ENCODE measurements at regions not wholly inside any gene's neighbourhood (a gene's known extent, or its start where the extent isn't known, plus 50 kb on each side); places are given as distances from the start of the nearest gene placed in this dataset.

GRCh38 chr13:30107521-30108136 lies 199.7 kb downstream of the KATNAL1 start:
- no peak for DNase-seq (ENCODE audit: low spot score)
- peaks cover 0 to 8% (median 0%) of the 10 kb centered on the region in 3 experiments for H3K27me3 ChIP-seq (ENCODE audit: control insufficient read depth in 3 of 3, insufficient read depth in 3 of 3, low read depth in 1 of 3, low read length in 3 of 3)
- H2BK120ac ChIP-seq (ENCODE audit: low read depth, low read length) = no peak overlapping the region
- H4K91ac ChIP-seq (ENCODE audit: low read depth, low read length, poor library complexity) = no peak overlapping the region
- H3K18ac ChIP-seq (ENCODE audit: low read length) = no peak overlapping the region
- H3K9ac ChIP-seq (ENCODE audit: low read depth, low read length, poor library complexity) = no peak overlapping the region
- H3K27ac ChIP-seq (replicated peaks; ENCODE audit: low read length) = no peak overlapping the region
- no peak overlapping the region for H3K4me3 ChIP-seq (ENCODE audit: low read length in 2 of 2)
- no peak overlapping the region for H2AK5ac ChIP-seq (ENCODE audit: low read depth, low read length)
- no peak overlapping the region for H3K4ac ChIP-seq (ENCODE audit: low read length)
- H3K36me3 ChIP-seq (replicated peaks in 1 of 2; ENCODE audit: control insufficient read depth in 2 of 2, insufficient read depth in 2 of 2, low read length in 2 of 2) = no peaks in the 10 kb centered on the region
- peak overlapping the region; percentile 26 for H3K14ac ChIP-seq (ENCODE audit: low read length)
- H3K9me3 ChIP-seq (replicated peaks in 1 of 2; ENCODE audit: control insufficient read depth in 2 of 2, insufficient read depth in 1 of 2, low read depth in 1 of 2, low read length in 2 of 2) = no peaks in the 10 kb centered on the region
- WGBS, 2 donors (ENCODE audit: extremely low coverage in 2 of 2, insufficient read length in 2 of 2, insufficient replicate concordance in 1 of 2) = no CpG with 5 or more reads among the region's 14 CpGs
- H2BK12ac ChIP-seq (ENCODE audit: low read length) = no peak overlapping the region
- H3K4me2 ChIP-seq (ENCODE audit: insufficient read depth, low read length, poor library complexity, severe bottlenecking) = no peak overlapping the region
- no peak overlapping the region for H4K8ac ChIP-seq (ENCODE audit: low read depth, low read length)
- H2BK15ac ChIP-seq (ENCODE audit: low read length) = no peak overlapping the region
- peaks cover 3 to 13% of the 10 kb centered on the region in 2 donors for H3K4me1 ChIP-seq (ENCODE audit: control insufficient read depth in 2 of 2, insufficient read depth in 1 of 2, low read depth in 1 of 2, low read length in 2 of 2)
- no peak overlapping the region for H2AFZ ChIP-seq (ENCODE audit: low read length)
- H3K79me1 ChIP-seq (ENCODE audit: low read depth, low read length) = no peaks in the 10 kb centered on the region
- no peak overlapping the region for H3K23ac ChIP-seq (ENCODE audit: low read depth, low read length, poor library complexity)
- no peak overlapping the region for H2BK5ac ChIP-seq (ENCODE audit: low read length)

DNA sequence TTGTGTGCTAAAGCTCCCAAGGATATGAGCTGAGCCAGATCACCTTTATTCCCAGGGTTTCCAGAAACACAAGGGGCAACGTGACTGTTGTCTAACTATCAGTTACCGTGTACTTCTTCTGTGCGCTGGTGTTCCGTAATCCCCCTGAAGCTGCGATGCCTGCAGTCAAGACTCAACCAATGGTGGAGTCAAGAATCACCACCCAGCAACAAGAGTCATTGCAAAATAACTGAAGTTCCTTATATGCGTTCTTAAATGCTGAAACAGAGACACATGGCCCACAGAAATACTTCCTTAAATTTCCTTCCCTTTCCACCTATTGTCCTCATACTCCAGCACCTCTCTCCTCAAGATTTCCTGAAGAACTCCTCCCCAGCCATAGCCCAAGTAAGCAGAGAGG lies 200.2 kb downstream of the KATNAL1 start:
- H3K4ac ChIP-seq (ENCODE audit: low read length) = no peak overlapping the region
- no CpG with 5 or more reads among the region's 6 CpGs for WGBS, 2 donors (ENCODE audit: extremely low coverage in 2 of 2, insufficient read length in 2 of 2, insufficient replicate concordance in 1 of 2)

DNA sequence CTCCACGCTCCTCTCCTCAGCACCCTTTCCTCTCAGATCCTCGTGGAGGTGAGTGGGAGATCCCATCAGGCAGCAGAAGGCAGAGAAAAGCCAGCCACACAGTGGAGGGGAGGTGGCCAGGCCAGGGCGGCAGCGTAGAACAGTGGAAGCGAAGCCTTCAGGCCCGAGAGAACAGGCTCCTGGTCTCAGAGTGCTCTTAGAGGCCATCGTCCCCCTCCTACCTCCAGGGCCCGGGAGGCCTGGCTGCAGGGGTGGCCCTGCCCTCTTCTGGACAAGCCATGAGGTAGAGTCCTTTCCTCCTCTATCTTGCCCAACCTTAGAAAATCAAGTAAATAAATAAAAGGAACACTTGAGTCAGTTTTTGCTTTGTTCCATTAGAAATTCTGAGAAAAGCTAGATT lies 202.0 kb downstream of the KATNAL1 start:
- H3K36me3 ChIP-seq (replicated peaks in 1 of 2; ENCODE audit: control insufficient read depth in 2 of 2, insufficient read depth in 2 of 2, low read length in 2 of 2) = no peaks in the 10 kb centered on the region
- no peaks in the 10 kb centered on the region for H3K79me1 ChIP-seq (ENCODE audit: low read depth, low read length)
- no peak overlapping the region for H3K4me3 ChIP-seq (ENCODE audit: low read length in 2 of 2)
- H2BK12ac ChIP-seq (ENCODE audit: low read length) = no peak overlapping the region
- H3K9ac ChIP-seq (ENCODE audit: low read depth, low read length, poor library complexity) = no peak overlapping the region
- H3K4me1 ChIP-seq (ENCODE audit: control insufficient read depth in 2 of 2, insufficient read depth in 1 of 2, low read depth in 1 of 2, low read length in 2 of 2) = peaks cover 0 to 5% of the 10 kb centered on the region in 2 donors
- H3K4me2 ChIP-seq (ENCODE audit: insufficient read depth, low read length, poor library complexity, severe bottlenecking) = no peak overlapping the region
- H4K8ac ChIP-seq (ENCODE audit: low read depth, low read length) = no peak overlapping the region
- H2BK5ac ChIP-seq (ENCODE audit: low read length) = no peak overlapping the region
- H3K27ac ChIP-seq (replicated peaks; ENCODE audit: low read length) = no peak overlapping the region
- H3K18ac ChIP-seq (ENCODE audit: low read length) = peak overlapping the region; percentile 20
- H3K4ac ChIP-seq (ENCODE audit: low read length) = no peak overlapping the region
- H2BK15ac ChIP-seq (ENCODE audit: low read length) = peak overlapping the region; percentile 30
- no peaks in the 10 kb centered on the region for H3K9me3 ChIP-seq (replicated peaks in 1 of 2; ENCODE audit: control insufficient read depth in 2 of 2, insufficient read depth in 1 of 2, low read depth in 1 of 2, low read length in 2 of 2)
- no peak overlapping the region for H2BK120ac ChIP-seq (ENCODE audit: low read depth, low read length)
- no CpG with 5 or more reads among the region's 8 CpGs for WGBS, 2 donors (ENCODE audit: extremely low coverage in 2 of 2, insufficient read length in 2 of 2, insufficient replicate concordance in 1 of 2)
- no peak overlapping the region for H3K14ac ChIP-seq (ENCODE audit: low read length)
- DNase-seq (ENCODE audit: low spot score) = no peak
- no peak overlapping the region for H2AFZ ChIP-seq (ENCODE audit: low read length)
- H2AK5ac ChIP-seq (ENCODE audit: low read depth, low read length) = no peak overlapping the region
- H3K23ac ChIP-seq (ENCODE audit: low read depth, low read length, poor library complexity) = no peak overlapping the region
- no peaks in the 10 kb centered on the region for H3K27me3 ChIP-seq (ENCODE audit: control insufficient read depth in 3 of 3, insufficient read depth in 3 of 3, low read depth in 1 of 3, low read length in 3 of 3)
- no peak overlapping the region for H4K91ac ChIP-seq (ENCODE audit: low read depth, low read length, poor library complexity)

More for the DNA sequence above, 200.2 kb downstream of the KATNAL1 start:
- Histone ChIP-seq H3K4me2 (ENCODE audit: insufficient read depth, low read length, poor library complexity, severe bottlenecking) (no peak overlapping the region), H3K4me1 (ENCODE audit: control insufficient read depth in 2 of 2, insufficient read depth in 1 of 2, low read depth in 1 of 2, low read length in 2 of 2) (peaks cover 0 to 7% of the 10 kb centered on the region in 2 donors), H2BK12ac (ENCODE audit: low read length) (no peak overlapping the region), H2AK5ac (ENCODE audit: low read depth, low read length) (no peak overlapping the region), H4K8ac (ENCODE audit: low read depth, low read length) (no peak overlapping the region), H3K79me1 (ENCODE audit: low read depth, low read length) (no peaks in the 10 kb centered on the region), H2AFZ (ENCODE audit: low read length) (no peak overlapping the region), H3K14ac (ENCODE audit: low read length) (peak overlapping the region; percentile 26), H3K9me3 (replicated peaks in 1 of 2; ENCODE audit: control insufficient read depth in 2 of 2, insufficient read depth in 1 of 2, low read depth in 1 of 2, low read length in 2 of 2) (no peaks in the 10 kb centered on the region), H3K36me3 (replicated peaks in 1 of 2; ENCODE audit: control insufficient read depth in 2 of 2, insufficient read depth in 2 of 2, low read length in 2 of 2) (no peaks in the 10 kb centered on the region), H4K91ac (ENCODE audit: low read depth, low read length, poor library complexity) (no peak overlapping the region), H3K9ac (ENCODE audit: low read depth, low read length, poor library complexity) (no peak overlapping the region), H3K4me3 (ENCODE audit: low read length in 2 of 2) (no peak overlapping the region), H3K27ac (replicated peaks; ENCODE audit: low read length) (no peak overlapping the region), H3K27me3 (ENCODE audit: control insufficient read depth in 3 of 3, insufficient read depth in 3 of 3, low read depth in 1 of 3, low read length in 3 of 3) (peaks cover 0 to 6% (median 0%) of the 10 kb centered on the region in 3 experiments), H2BK5ac (ENCODE audit: low read length) (no peak overlapping the region), H3K18ac (ENCODE audit: low read length) (no peak overlapping the region), H2BK15ac (ENCODE audit: low read length) (no peak overlapping the region), H2BK120ac (ENCODE audit: low read depth, low read length) (no peak overlapping the region), H3K23ac (ENCODE audit: low read depth, low read length, poor library complexity) (no peak overlapping the region)
- DNase-seq (ENCODE audit: low spot score) = no peak

DNA sequence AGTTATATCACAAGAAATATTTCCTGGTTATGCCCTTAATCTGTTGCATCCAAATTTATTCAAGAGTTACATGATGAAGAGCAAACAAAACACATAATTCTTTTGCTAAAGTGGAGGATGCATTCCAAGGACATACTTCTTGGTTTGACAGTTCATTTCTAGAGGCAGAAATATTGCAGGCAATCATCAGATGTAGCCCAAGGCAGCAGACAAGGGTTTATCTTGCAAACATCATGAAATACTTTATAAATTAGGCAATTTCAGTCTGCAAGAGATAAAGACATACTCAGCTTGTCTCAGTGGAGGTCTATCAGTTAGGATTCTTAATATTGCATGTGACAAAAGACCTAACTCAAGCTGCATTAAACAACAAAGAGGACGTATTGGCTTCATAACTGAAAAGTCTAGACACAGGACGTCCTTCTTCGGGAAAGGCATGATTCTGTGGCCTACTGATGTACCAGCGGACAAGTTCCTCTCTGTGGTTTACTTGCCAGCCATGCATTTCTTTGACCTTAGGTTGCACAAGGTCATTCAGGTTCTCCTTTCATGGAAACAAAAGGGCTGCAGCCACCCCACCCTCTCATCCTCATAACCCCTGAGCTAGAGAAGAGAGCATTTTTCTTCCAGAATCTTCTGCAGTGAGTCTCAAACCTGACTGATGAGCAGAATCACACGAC lies 204.1 kb downstream of the KATNAL1 start:
- H3K36me3 ChIP-seq (replicated peaks in 1 of 2; ENCODE audit: control insufficient read depth in 2 of 2, insufficient read depth in 2 of 2, low read length in 2 of 2) = no peaks in the 10 kb centered on the region
- H4K8ac ChIP-seq (ENCODE audit: low read depth, low read length) = no peak overlapping the region
- no peak overlapping the region for H2BK120ac ChIP-seq (ENCODE audit: low read depth, low read length)
- no peak overlapping the region for H2AK5ac ChIP-seq (ENCODE audit: low read depth, low read length)
- no peak overlapping the region for H2BK15ac ChIP-seq (ENCODE audit: low read length)
- H3K18ac ChIP-seq (ENCODE audit: low read length) = no peak overlapping the region
- no peak overlapping the region for H3K23ac ChIP-seq (ENCODE audit: low read depth, low read length, poor library complexity)
- no peaks in the 10 kb centered on the region for H3K4me1 ChIP-seq (ENCODE audit: control insufficient read depth in 2 of 2, insufficient read depth in 1 of 2, low read depth in 1 of 2, low read length in 2 of 2)
- H2BK5ac ChIP-seq (ENCODE audit: low read length) = no peak overlapping the region
- H3K4me3 ChIP-seq (ENCODE audit: low read length in 2 of 2) = no peak overlapping the region
- H3K4me2 ChIP-seq (ENCODE audit: insufficient read depth, low read length, poor library complexity, severe bottlenecking) = no peak overlapping the region
- no peak for DNase-seq (ENCODE audit: low spot score)
- H3K9ac ChIP-seq (ENCODE audit: low read depth, low read length, poor library complexity) = no peak overlapping the region
- H2BK12ac ChIP-seq (ENCODE audit: low read length) = no peak overlapping the region
- no peak overlapping the region for H4K91ac ChIP-seq (ENCODE audit: low read depth, low read length, poor library complexity)
- H3K79me1 ChIP-seq (ENCODE audit: low read depth, low read length) = no peaks in the 10 kb centered on the region
- H3K27ac ChIP-seq (replicated peaks; ENCODE audit: low read length) = no peak overlapping the region
- no peak overlapping the region for H2AFZ ChIP-seq (ENCODE audit: low read length)
- no peak overlapping the region for H3K14ac ChIP-seq (ENCODE audit: low read length)
- H3K9me3 ChIP-seq (replicated peaks in 1 of 2; ENCODE audit: control insufficient read depth in 2 of 2, insufficient read depth in 1 of 2, low read depth in 1 of 2, low read length in 2 of 2) = no peaks in the 10 kb centered on the region
- H3K27me3 ChIP-seq (ENCODE audit: control insufficient read depth in 3 of 3, insufficient read depth in 3 of 3, low read depth in 1 of 3, low read length in 3 of 3) = peaks cover 0 to 3% (median 0%) of the 10 kb centered on the region in 3 experiments
- H3K4ac ChIP-seq (ENCODE audit: low read length) = no peak overlapping the region
- WGBS, 2 donors (ENCODE audit: extremely low coverage in 2 of 2, insufficient read length in 2 of 2, insufficient replicate concordance in 1 of 2) = no CpG with 5 or more reads among the region's 5 CpGs
